Body of pancreas (tissue), 4 donors: ENCODE measurements at regions not wholly inside any gene's neighbourhood (a gene's known extent, or its start where the extent isn't known, plus 50 kb on each side); places are given as distances from the start of the nearest gene placed in this dataset.

ENCODE experiments used
- POLR2A ChIP-seq, 3 donors: fragments of 450-650 bp; IDR thresholded peaks; one replicate each; pipeline ENCODE4 v1.6.1; 2016; ENCODE audit warnings: antibody characterized with exemption in 3 of 3, mild to moderate bottlenecking in 2 of 3
- TF ChIP-seq, protein P1 (sequence below), 7 experiments: fragments of 450-650 bp in 4 of 7; fragments of 200-600 bp in 3 of 7; sonication (generic) in 3 of 7; IDR thresholded peaks; one replicate each; pipeline ENCODE4 v1.5.1; 2016 to 2019; ENCODE audit warnings: antibody characterized with exemption in 7 of 7

DNA sequence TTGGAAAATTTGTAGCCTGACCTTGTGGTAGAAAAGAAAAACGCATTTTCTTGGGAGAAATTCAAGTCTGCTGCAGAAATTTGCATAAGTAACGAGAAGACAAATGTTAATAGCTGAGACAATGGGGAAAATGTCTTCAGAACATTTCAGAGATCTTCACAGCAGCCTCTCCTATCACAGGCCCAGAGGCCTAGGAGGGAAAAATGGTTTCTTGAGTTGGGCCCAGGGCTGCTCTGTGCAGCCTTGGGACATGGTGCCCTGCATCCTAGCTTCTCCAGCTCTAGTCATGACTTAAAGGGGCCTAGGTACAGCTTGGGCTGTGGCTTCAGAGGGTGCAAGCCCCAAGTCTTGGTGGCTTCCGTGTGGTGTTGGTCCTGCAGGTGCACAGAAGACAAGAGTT is 104.2 kb downstream of the ZNF621 start:
- TF ChIP-seq, protein P1, sequence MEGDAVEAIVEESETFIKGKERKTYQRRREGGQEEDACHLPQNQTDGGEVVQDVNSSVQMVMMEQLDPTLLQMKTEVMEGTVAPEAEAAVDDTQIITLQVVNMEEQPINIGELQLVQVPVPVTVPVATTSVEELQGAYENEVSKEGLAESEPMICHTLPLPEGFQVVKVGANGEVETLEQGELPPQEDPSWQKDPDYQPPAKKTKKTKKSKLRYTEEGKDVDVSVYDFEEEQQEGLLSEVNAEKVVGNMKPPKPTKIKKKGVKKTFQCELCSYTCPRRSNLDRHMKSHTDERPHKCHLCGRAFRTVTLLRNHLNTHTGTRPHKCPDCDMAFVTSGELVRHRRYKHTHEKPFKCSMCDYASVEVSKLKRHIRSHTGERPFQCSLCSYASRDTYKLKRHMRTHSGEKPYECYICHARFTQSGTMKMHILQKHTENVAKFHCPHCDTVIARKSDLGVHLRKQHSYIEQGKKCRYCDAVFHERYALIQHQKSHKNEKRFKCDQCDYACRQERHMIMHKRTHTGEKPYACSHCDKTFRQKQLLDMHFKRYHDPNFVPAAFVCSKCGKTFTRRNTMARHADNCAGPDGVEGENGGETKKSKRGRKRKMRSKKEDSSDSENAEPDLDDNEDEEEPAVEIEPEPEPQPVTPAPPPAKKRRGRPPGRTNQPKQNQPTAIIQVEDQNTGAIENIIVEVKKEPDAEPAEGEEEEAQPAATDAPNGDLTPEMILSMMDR (IDR thresholded peaks at IDR 0.05) = no peak
- no peak for TF ChIP-seq POLR2A (IDR thresholded peaks at IDR 0.05)
